B cell (primary cell): ENCODE measurements at regions not wholly inside any gene's neighbourhood (a gene's known extent, or its start where the extent isn't known, plus 50 kb on each side); places are given as distances from the start of the nearest gene placed in this dataset.

Experiments
- ATAC-seq: fragments of 200-7000 bp; cut with Tn5 transposase; one replicate; pipeline ENCODE4 v1.10.0; 2021; ENCODE audit warnings: low read depth, mild to moderate bottlenecking, moderate number of reproducible peaks, moderate library complexity
- CTCF ChIA-PET: fragments of 350-600 bp; sonication (Branson Sonifier 250); formaldehyde crosslinking; loops from one replicate; lab custom pipeline; 2021; ENCODE audit warnings: antibody characterized with exemption, inconsistent platforms; lab: Charles Lee
- POLR2A ChIA-PET: fragments of 350-600 bp; sonication (Branson Sonifier 250); formaldehyde crosslinking; loops from one replicate; lab custom pipeline; 2021; ENCODE audit warnings: antibody characterized with exemption; lab: Charles Lee
- DNase-seq: peaks from one replicate; pipeline ENCODE4 v3.0.0; 2013
- H2AFZ ChIP-seq: 2 replicates; pipeline ENCODE4 v1.6.1; 2012; ENCODE audit warnings: mild to moderate bottlenecking, low read depth, low read length; ENCODE audit not compliant: insufficient read depth, poor library complexity, severe bottlenecking
- H3K27ac ChIP-seq, 2 donors: 1 replicate in 1 of 2; 2 replicates in 1 of 2; pipeline ENCODE4 v1.5.1; 2012 to 2013; ENCODE audit warnings: low read length in 2 of 2, mild to moderate bottlenecking in 2 of 2, moderate library complexity in 1 of 2
- H3K27me3 ChIP-seq, 4 experiments: fragments of 200-600 bp in 1 of 4; sonication (generic) in 1 of 4; replicated peaks in 1 of 4; 1 replicate in 2 of 4; 2 replicates in 2 of 4; pipeline versions ENCODE4 v1.6.1 to v1.7.0; 2013 to 2016; ENCODE audit warnings: low read length in 3 of 4, mild to moderate bottlenecking in 2 of 4, mixed read lengths in 1 of 4, moderate library complexity in 1 of 4; ENCODE audit not compliant: insufficient read depth in 4 of 4, control insufficient read depth in 3 of 4; ENCODE audit errors: control extremely low read depth in 1 of 4
- H3K36me3 ChIP-seq, 2 experiments: replicated peaks in 1 of 2; 1 replicate in 1 of 2; 2 replicates in 1 of 2; pipeline versions ENCODE4 v1.6.1 to v1.7.1; 2013; ENCODE audit warnings: low read length in 1 of 2; ENCODE audit not compliant: insufficient read depth in 2 of 2, control insufficient read depth in 1 of 2; ENCODE audit errors: control extremely low read depth in 1 of 2, extremely low read depth in 1 of 2
- H3K4me1 ChIP-seq, 2 donors: fragments of 200-600 bp in 1 of 2; sonication (generic) in 1 of 2; 1 replicate in 1 of 2; 2 replicates in 1 of 2; pipeline versions ENCODE4 v1.5.1 to v1.6.1; 2013 to 2017; ENCODE audit warnings: low read length in 2 of 2; ENCODE audit not compliant: control insufficient read depth in 2 of 2, insufficient read depth in 2 of 2
- H3K4me2 ChIP-seq: replicated peaks from 2 replicates; pipeline ENCODE3; 2012; ENCODE audit warnings: mild to moderate bottlenecking, low read depth, low read length; ENCODE audit not compliant: poor library complexity, severe bottlenecking
- H3K4me3 ChIP-seq, 5 experiments: fragments of 200-600 bp in 1 of 5; sonication (generic) in 1 of 5; 1 replicate in 3 of 5; 2 replicates in 2 of 5; pipeline versions ENCODE4 v1.5.1 to v1.7.0; 2011 to 2016; ENCODE audit warnings: low read length in 4 of 5, mild to moderate bottlenecking in 4 of 5, low read depth in 2 of 5, control low read depth in 1 of 5, moderate library complexity in 1 of 5; ENCODE audit not compliant: insufficient read depth in 1 of 5; ENCODE audit errors: control extremely low read depth in 1 of 5, extremely low read depth in 1 of 5
- H3K79me2 ChIP-seq: fragments of 200-600 bp; sonication (generic); one replicate; pipeline ENCODE4 v1.6.0; 2016; ENCODE audit warnings: low read length; ENCODE audit not compliant: control insufficient read depth, insufficient read depth
- H3K9ac ChIP-seq: fragments of 200-600 bp; sonication (generic); 2 replicates; pipeline ENCODE4 v1.6.1; 2017; ENCODE audit warnings: mild to moderate bottlenecking, low read length, moderate library complexity
- H3K9me3 ChIP-seq, 3 donors: one replicate each; pipeline versions ENCODE4 v1.6.1 to v1.7.1; 2013; ENCODE audit warnings: low read length in 2 of 3; ENCODE audit not compliant: control insufficient read depth in 2 of 3, insufficient read depth in 1 of 3; ENCODE audit errors: control extremely low read depth in 1 of 3
- H4K20me1 ChIP-seq: 2 replicates; pipeline ENCODE4 v1.6.0; 2012; ENCODE audit warnings: mild to moderate bottlenecking, low read length; ENCODE audit not compliant: insufficient read depth, control insufficient read depth, poor library complexity, severe bottlenecking
- H3K27ac Mint-ChIP-seq: one replicate; pipeline ENCODE4 v1.8.0; 2021; ENCODE audit warnings: mixed read lengths
- H3K27me3 Mint-ChIP-seq: one replicate; pipeline ENCODE4 v1.8.0; 2021; ENCODE audit warnings: mixed read lengths
- H3K4me1 Mint-ChIP-seq: one replicate; pipeline ENCODE4 v1.8.0; 2021; ENCODE audit warnings: mixed read lengths
- H3K4me3 Mint-ChIP-seq: one replicate; pipeline ENCODE4 v1.8.0; 2021; ENCODE audit warnings: mixed read lengths
- H3K9me3 Mint-ChIP-seq: one replicate; pipeline ENCODE4 v1.8.0; 2022; ENCODE audit warnings: mixed read lengths; ENCODE audit not compliant: insufficient read depth
- CTCF ChIP-seq: fragments of 200-600 bp; IDR thresholded peaks from one replicate; pipeline ENCODE4 v1.8.0; 2022; ENCODE audit warnings: antibody characterized with exemption, mild to moderate bottlenecking
- EZH2 ChIP-seq: IDR thresholded peaks from 2 replicates; pipeline ENCODE4 v1.6.1; 2012; ENCODE audit warnings: borderline replicate concordance, low read depth, mild to moderate bottlenecking, moderate library complexity, low read length; ENCODE audit not compliant: insufficient read depth, poor library complexity, severe bottlenecking
- WGBS: methylation state at CpG from one replicate; pipeline ENCODE4 v1.1.5; 2013; ENCODE audit warnings: missing lambda C conversion rate; ENCODE audit not compliant: insufficient coverage; 5-methylcytosine and 5-hydroxymethylcytosine counted together
- intact Hi-C: fragments of 100-400 bp; cut with micrococcal nuclease; formaldehyde crosslinking; loops from one replicate; pipeline ENCODE4 v1.10.0; 2022

- no peak overlapping the region for H3K9ac ChIP-seq
- H4K20me1 ChIP-seq, result no peaks in the 10 kb centered on the region
- no peak for DNase-seq
- H3K27me3 ChIP-seq, result peaks cover 0 to 56% (median 31%) of the 10 kb centered on the region in 4 experiments
- intact Hi-C loops, result no loop called here
- H3K4me1 ChIP-seq, result peaks cover 13 to 14% of the 10 kb centered on the region in 2 donors
- H3K9me3 ChIP-seq, result peaks cover 0 to 8% (median 1%) of the 10 kb centered on the region in 3 donors
- peaks cover 14% of the 10 kb centered on the region for H3K4me1 Mint-ChIP-seq
- no peak overlapping the region for H3K4me3 Mint-ChIP-seq
- H3K9me3 Mint-ChIP-seq, result no peaks in the 10 kb centered on the region
- peaks cover 55% of the 10 kb centered on the region for H3K27me3 Mint-ChIP-seq
- H3K4me3 ChIP-seq, result no peak overlapping the region
- H3K27ac Mint-ChIP-seq, result no peak overlapping the region
- no peak overlapping the region for H3K4me2 ChIP-seq
- H3K79me2 ChIP-seq, result no peaks in the 10 kb centered on the region
- no peaks in the 10 kb centered on the region for H3K36me3 ChIP-seq
- H3K27ac ChIP-seq, result no peak overlapping the region
- H2AFZ ChIP-seq, result no peak overlapping the region
- ATAC-seq, result no peak
- TF ChIP-seq CTCF (no peak), EZH2 (no peak)
- CTCF ChIA-PET, result no interaction called here
- POLR2A ChIA-PET, result no interaction called here
- 98% methylated on average over 6 of the region's 6 CpGs for WGBS
These were observed 58.6 kb upstream of the RNF152 start for GRCh38 chr18:61951396-61951795.

- H3K27me3 Mint-ChIP-seq, result peaks cover 58% of the 10 kb centered on the region
- no peaks in the 10 kb centered on the region for H3K9me3 Mint-ChIP-seq
- ATAC-seq, result no peak
- H3K4me1 Mint-ChIP-seq, result peaks cover 14% of the 10 kb centered on the region
- Histone ChIP-seq H3K9me3 (peaks cover 0 to 4% (median 0%) of the 10 kb centered on the region in 3 donors), H3K27ac (no peak overlapping the region), H2AFZ (no peak overlapping the region), H3K36me3 (no peaks in the 10 kb centered on the region), H3K4me2 (no peak overlapping the region), H4K20me1 (no peaks in the 10 kb centered on the region), H3K4me3 (no peak overlapping the region), H3K79me2 (no peaks in the 10 kb centered on the region), H3K4me1 (peaks cover 13 to 14% of the 10 kb centered on the region in 2 donors), H3K9ac (no peak overlapping the region), H3K27me3 (peaks cover 0 to 50% (median 36%) of the 10 kb centered on the region in 4 experiments)
- ChIA-PET POLR2A (no interaction called here), CTCF (no interaction called here)
- WGBS, result 33% methylated on average over 1 of the region's 3 CpGs
- H3K4me3 Mint-ChIP-seq, result no peak overlapping the region
- TF ChIP-seq CTCF (no peak), EZH2 (no peak)
- no peak overlapping the region for H3K27ac Mint-ChIP-seq
- DNase-seq, result no peak
- intact Hi-C loops, result no loop called here
These were observed 57.6 kb upstream of the RNF152 start for GRCh38 chr18:61950371-61950770.
